ENCODE measurements at regions not wholly inside any gene's neighbourhood (a gene's known extent, or its start where the extent isn't known, plus 50 kb on each side); places are given as distances from the start of the nearest gene placed in this dataset.

DNA sequence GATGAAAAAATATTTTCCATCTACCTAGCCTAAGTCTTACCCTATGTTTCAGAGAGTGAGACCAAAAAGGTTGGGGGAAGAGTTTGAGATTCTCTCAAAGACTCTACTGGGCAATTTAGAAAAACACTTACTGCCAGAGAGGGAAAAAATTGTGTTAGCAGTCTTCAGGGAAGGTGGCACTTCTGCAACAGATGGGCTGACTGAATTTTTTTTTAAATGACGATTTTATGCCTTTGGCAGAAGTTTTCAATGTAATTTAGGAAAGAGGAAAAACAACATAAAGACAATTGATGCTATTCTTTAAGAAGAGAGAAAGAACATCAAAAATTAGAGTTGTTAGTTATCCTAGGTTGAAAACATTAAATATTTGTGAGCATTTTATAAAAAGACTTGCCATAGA lies 1894.5 kb upstream of the PIK3C3 start:
- Histone ChIP-seq H3K36me3 (ENCODE audit: control insufficient read depth, insufficient read depth, low read length) (no peaks in the 10 kb centered on the region), H3K27me3 (replicated peaks; ENCODE audit: control insufficient read depth, insufficient read depth, low read length) (no peaks in the 10 kb centered on the region), H3K4me3 (replicated peaks; ENCODE audit: low read depth, low read length) (no peak overlapping the region)
- DNase-seq (ENCODE audit: extremely low read depth, insufficient read length) = no peak
- TF ChIP-seq, protein P1, sequence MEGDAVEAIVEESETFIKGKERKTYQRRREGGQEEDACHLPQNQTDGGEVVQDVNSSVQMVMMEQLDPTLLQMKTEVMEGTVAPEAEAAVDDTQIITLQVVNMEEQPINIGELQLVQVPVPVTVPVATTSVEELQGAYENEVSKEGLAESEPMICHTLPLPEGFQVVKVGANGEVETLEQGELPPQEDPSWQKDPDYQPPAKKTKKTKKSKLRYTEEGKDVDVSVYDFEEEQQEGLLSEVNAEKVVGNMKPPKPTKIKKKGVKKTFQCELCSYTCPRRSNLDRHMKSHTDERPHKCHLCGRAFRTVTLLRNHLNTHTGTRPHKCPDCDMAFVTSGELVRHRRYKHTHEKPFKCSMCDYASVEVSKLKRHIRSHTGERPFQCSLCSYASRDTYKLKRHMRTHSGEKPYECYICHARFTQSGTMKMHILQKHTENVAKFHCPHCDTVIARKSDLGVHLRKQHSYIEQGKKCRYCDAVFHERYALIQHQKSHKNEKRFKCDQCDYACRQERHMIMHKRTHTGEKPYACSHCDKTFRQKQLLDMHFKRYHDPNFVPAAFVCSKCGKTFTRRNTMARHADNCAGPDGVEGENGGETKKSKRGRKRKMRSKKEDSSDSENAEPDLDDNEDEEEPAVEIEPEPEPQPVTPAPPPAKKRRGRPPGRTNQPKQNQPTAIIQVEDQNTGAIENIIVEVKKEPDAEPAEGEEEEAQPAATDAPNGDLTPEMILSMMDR (IDR thresholded peaks at IDR 0.05; ENCODE audit: insufficient read depth, low read length, poor library complexity, severe bottlenecking) = no peak

- no peaks in the 10 kb centered on the region for H3K36me3 ChIP-seq (ENCODE audit: control insufficient read depth, insufficient read depth, low read length)
- DNase-seq (ENCODE audit: extremely low read depth, insufficient read length) = no peak
- no peak overlapping the region for H3K4me3 ChIP-seq (replicated peaks; ENCODE audit: low read depth, low read length)
- TF ChIP-seq, protein P1 (IDR thresholded peaks at IDR 0.05; ENCODE audit: insufficient read depth, low read length, poor library complexity, severe bottlenecking) = no peak
- no peaks in the 10 kb centered on the region for H3K27me3 ChIP-seq (replicated peaks; ENCODE audit: control insufficient read depth, insufficient read depth, low read length)
Measured at GRCh38 chr18:40058811-40059570, 1896.0 kb upstream of the PIK3C3 start.

DNA sequence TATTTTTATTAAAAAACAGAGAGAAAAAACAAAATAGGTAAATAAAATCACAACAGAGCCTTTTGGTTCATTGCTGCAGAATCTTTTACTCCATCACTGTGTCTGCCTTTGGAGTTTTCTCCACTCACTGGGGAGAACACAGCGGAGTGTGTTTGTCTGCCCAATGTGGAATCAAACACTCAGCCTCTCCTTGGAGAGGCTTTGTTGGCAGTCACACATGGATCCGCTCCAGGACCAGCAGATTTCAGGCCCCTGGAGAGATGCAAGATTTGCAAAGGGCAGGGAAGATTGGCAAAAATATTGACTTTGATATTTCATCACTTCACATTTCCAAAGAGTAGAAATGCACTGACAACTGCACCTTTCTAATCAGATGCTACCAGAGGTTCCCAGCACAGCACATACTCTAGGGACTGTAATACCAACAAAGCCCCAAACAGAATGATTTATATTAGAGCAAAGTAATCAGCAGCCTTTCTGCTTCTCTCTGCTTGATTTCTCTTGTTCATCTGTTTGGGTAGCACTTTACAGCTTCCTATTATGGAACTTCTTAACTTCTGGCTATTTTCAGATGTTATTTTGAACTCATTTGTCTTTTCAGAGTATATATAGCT lies 1898.8 kb upstream of the PIK3C3 start:
- DNase-seq (ENCODE audit: extremely low read depth, insufficient read length) = no peak
- Histone ChIP-seq H3K4me3 (replicated peaks; ENCODE audit: low read depth, low read length) (no peak overlapping the region), H3K27me3 (replicated peaks; ENCODE audit: control insufficient read depth, insufficient read depth, low read length) (no peaks in the 10 kb centered on the region), H3K36me3 (ENCODE audit: control insufficient read depth, insufficient read depth, low read length) (no peaks in the 10 kb centered on the region)
- TF ChIP-seq, protein P1 (IDR thresholded peaks at IDR 0.05; ENCODE audit: insufficient read depth, low read length, poor library complexity, severe bottlenecking) = no peak

GRCh38 chr18:40055262-40055661 lies 1899.8 kb upstream of the PIK3C3 start:
- no peak for DNase-seq (ENCODE audit: extremely low read depth, insufficient read length)
- H3K27me3 ChIP-seq (replicated peaks; ENCODE audit: control insufficient read depth, insufficient read depth, low read length) = no peaks in the 10 kb centered on the region
- no peaks in the 10 kb centered on the region for H3K36me3 ChIP-seq (ENCODE audit: control insufficient read depth, insufficient read depth, low read length)
- TF ChIP-seq, protein P1 (IDR thresholded peaks at IDR 0.05; ENCODE audit: insufficient read depth, low read length, poor library complexity, severe bottlenecking) = no peak
- H3K4me3 ChIP-seq (replicated peaks; ENCODE audit: low read depth, low read length) = no peak overlapping the region

GRCh38 chr18:40049716-40050115 lies 1905.3 kb upstream of the PIK3C3 start:
- no peaks in the 10 kb centered on the region for H3K36me3 ChIP-seq (ENCODE audit: control insufficient read depth, insufficient read depth, low read length)
- no peak for DNase-seq (ENCODE audit: extremely low read depth, insufficient read length)
- no peaks in the 10 kb centered on the region for H3K27me3 ChIP-seq (replicated peaks; ENCODE audit: control insufficient read depth, insufficient read depth, low read length)
- no peak overlapping the region for H3K4me3 ChIP-seq (replicated peaks; ENCODE audit: low read depth, low read length)
- TF ChIP-seq, protein P1 (IDR thresholded peaks at IDR 0.05; ENCODE audit: insufficient read depth, low read length, poor library complexity, severe bottlenecking) = no peak

Measured in GM06990 (cell line).